Left lobe of liver (tissue), 2 donors: ENCODE measurements at regions not wholly inside any gene's neighbourhood (a gene's known extent, or its start where the extent isn't known, plus 50 kb on each side); places are given as distances from the start of the nearest gene placed in this dataset.

ENCODE experiments used
- ATAC-seq: fragments of 200-7000 bp; cut with Tn5 transposase; one replicate; pipeline ENCODE4 v1.9.1; 2020; ENCODE audit warnings: mild to moderate bottlenecking, moderate library complexity
- DNase-seq: peaks from one replicate; pipeline ENCODE4 v3.0.0-alpha.2; 2020; ENCODE audit warnings: low spot score
- donor health status: DM: no; HTN: no; CAD: no; lungs with moderate emphysema.
- donor health status: DM: no; HTN: yes; CAD: no.

DNA sequence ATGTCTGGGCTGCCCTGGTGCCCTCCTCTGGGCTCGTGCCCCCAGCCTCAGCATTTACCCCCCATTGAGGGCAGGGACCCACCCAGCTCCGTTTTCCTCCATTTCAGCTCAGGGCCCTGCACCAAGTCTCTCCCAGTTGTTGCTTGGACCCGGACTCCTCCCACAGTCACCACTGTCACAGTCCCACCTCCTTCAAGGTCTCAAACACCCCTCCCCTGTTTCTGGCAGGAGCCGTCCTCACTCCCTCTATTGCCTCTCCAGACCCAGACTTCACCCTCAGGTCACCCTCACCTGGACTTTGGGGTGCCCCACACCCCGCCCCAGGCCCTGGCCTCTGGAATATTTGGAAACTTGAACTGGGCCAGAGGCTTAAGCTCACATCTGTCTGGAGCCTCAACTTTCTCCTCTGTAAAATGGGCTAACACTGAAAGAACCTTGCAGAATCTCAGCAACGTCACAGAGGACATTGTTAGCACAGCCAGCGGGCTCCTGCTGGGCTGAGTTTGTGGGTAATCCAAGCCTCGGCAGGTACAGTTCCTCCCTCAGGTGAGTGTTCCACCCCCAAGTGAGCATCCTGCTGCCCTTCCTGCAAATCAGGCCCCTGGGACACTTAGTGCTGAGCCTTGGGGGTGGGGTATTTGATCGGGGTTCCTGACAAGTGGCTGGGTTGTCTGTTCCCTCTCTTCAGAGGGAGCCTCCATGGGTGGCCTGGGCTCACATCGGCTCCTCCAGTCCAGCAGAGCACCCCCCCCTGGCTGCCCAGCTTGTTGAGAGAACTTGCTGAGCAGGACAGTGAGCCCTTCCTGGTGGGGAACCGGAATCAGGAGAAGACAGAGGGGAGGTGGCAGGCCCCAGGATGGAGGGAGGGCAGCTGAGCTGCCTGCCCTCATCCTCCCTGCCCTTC is 130.1 kb downstream of the C9orf50 start:
- no peak for ATAC-seq
- no peak for DNase-seq

- DNase-seq: no peak
- no peak for ATAC-seq
Measured at GRCh38 chr9:129489838-129490582, 130.9 kb downstream of the C9orf50 start.

- DNase-seq: no peak
- peak; percentile 1 for ATAC-seq
Measured at GRCh38 chr9:129487658-129488483, 133.0 kb downstream of the C9orf50 start.

DNA sequence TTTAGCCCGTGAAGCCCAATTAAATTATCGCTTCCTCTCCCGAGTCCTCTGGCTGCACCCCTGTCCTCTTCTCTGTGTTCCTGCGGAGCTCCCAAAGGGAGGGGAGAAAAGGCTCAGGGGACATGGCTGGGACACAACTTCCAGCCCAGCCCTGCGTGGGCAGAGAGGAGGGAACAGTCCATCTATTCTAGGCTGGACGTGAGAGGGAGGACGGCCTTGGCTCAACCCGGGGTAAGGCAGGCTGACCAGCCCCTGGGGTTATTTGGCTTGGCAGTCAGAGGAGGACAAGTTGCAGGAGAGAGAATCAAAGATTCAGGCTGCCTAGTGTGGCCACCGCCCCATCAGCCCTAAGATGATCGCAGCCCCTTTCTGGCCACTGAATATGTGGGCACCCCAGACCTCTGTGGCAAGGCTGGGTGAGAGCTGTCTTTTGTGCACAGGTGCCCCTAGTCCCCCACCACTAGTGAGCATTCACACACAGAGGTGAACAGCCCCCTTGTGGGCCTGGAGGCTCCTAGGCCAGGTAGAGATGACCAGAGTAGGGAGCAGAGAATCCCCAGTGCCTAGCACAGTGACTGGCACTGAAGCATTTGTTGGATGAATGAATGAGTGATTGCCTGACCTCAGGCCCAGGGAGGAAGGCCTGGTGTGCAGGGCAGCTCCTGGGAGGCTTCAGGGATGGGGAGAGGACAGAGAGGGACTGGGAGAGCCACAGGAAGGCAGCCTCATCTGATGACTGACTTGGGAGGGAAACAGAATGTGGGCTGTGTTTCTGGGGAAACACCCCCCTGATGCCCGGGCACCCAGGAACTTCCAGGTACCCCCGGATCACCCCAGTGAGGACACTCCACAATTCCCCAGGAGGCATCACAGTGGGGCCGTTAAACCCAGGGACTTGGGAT is 133.9 kb downstream of the C9orf50 start:
- DNase-seq (peak; percentile 94), ATAC-seq (peak; percentile 55)

DNA sequence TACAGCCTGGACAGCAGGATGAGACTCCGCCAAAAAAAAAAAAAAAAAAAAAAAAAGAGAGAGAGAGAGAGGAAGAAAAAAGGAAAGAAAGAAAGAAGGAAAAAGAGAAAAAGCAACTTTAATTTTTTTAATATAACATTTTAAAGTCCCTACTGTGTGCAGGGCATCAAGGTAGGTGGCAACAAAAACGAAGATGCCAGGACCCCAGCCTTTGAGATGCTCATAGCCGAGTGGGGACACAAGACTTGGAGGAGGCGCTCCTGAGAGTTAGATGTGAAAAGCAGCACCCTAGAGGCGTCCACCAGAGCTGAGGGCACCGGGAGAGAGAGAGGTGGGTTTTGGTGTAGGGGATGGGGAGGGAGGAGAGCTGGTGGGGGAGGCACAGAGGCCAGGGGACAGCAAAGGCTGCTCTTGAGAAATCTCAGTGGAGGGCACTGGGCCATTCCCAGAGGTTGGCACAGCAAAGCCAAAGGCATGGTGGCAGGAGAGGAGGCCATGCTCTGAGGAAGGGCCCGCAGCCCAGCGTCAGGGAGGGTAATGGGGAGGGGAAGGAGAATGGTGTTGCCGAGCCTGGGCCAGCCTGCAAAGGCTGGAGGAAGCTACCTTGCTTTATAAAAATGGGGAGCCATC is 135.6 kb downstream of the C9orf50 start:
- DNase-seq (no peak), ATAC-seq (no peak)

DNA sequence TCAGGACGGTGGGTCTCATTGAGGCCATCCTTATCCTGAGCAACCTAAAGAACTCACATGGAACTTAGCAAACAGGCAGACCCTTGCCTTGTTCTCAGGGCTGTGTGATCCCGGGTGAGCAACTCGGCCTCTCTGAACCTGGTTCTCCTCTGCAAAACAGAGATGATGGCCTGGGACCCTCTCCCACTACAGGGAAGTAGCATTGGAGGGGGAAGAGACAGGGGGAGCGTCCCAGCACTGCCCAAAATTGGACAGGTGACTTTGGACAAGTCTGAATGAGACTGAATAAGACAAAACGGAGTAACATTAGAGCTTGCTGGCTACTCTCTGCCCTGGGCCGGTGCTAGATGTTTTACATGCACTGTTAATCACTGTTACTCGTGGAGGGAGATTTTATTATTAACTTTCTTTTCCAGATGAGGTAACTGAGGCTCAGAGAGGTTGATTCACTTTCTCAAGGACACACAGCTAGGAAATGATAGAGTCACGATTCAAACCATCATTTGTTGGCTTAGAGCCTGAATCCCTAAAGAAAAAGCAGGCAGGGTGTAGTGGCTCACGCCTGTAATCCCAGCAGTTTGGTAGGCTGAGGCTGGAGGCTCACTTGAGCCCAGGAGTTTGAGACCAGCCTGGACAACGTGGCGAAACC is 136.4 kb downstream of the C9orf50 start:
- no peak for ATAC-seq
- no peak for DNase-seq

DNA sequence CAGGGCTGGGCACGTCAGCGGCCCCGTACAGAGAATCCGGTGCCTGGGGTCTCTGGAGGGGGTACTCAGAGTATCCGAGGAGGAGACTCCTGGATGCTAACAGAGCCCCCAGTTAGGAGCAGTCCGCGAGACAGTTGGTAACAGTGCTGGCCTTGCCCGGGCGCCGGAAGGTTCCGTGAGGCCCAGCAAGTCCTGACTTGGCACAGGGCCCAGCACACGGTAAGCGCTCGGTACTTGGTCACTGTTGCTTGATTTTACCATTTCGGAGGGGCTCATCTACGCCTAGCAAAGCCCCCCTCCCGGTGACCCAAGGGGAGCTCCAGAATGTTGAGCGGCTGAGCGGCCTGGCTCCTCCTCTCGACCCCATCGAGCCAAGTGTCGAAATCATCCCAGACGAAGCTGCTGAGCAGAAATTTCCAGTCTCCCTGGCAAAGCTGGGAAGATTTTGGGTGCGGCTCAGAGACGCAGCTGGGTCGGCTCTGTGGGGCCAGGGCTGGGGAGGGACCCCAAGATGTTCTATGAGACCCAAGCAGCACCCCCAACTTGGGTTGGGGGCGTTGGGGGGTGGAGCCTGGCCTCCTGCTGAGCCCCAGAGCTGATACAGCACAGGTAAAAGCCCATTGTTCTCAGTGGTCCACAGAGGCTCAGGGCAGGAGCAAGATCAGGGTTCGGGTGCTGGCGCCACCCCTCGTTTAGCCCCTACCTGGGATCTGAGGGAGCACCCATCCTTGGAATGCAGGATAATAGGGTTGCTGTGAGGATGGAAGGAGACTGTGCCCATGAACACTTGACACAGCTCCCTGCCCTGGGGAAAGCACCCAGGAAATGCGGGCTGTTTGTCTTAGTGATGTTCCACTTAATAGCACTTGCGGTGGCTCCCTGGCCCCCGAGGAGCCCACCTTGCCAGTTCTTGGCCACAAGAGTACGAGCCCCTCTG is 137.2 kb downstream of the C9orf50 start:
- peak; percentile 45 for ATAC-seq
- peak; percentile 92 for DNase-seq

GRCh38 chr9:129482521-129483414 is 138.1 kb downstream of the C9orf50 start:
- peak; percentile 68 for ATAC-seq
- peak; percentile 89 for DNase-seq

DNA sequence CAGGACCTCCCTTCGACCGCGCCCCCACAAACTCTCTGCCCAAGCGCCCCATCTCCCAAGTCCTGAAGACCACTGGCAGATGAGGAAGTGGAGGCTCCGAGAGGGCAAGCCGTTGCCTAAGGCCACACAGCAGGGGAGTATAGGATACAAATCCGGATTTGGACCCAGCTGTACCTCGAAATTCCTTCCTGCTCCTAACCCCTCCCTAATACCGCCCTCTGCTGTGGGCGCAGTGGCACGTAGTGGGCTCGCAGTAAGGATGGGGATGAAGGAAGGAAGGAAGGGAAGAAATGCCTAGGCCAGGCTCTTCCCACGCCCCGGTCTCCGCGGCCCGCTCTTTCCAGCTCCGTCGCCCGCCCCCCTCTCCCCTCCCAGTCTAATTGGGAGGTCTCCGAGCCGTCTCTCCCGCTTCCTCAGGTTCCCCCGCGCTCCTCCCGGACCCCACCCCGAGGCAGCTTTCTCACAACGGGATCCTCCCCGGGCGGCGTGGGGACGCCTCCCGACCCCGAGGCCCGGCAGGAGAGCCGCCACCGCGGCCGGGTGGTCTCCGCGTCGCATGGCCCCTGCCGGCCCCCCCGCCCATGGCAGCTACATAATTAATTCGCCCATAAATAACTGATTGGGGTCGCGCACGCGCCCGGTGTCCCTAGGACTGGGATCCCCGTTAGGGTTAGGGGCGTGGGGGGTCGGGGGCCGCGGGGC is 138.9 kb downstream of the C9orf50 start:
- ATAC-seq (no peak), DNase-seq (peak; percentile 62)

DNA sequence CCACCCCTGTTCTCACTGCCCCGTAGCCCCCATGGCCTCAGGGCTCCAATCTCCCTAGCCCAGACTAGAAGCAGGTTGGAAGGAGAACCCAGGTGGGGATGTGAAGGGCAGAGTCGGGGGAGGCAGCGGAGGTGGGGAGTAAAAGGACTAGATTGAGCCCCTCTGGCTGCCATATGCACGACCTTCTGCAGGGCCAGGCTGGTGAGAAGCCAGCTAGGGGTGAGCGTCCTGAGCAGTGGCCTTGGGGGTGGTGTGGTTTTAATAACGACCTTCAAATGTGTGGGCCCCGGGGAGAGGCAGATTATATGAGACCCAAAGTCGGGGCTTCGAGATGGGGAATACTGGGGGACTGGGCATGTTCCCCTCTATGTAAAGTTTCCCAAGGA is 139.5 kb downstream of the C9orf50 start:
- no peak for DNase-seq
- ATAC-seq: no peak

- ATAC-seq (no peak), DNase-seq (no peak)
Measured at GRCh38 chr9:129480745-129481144, 140.2 kb downstream of the C9orf50 start.

- no peak for DNase-seq
- no peak for ATAC-seq
Measured at GRCh38 chr9:129480227-129480626, 140.7 kb downstream of the C9orf50 start.

DNA sequence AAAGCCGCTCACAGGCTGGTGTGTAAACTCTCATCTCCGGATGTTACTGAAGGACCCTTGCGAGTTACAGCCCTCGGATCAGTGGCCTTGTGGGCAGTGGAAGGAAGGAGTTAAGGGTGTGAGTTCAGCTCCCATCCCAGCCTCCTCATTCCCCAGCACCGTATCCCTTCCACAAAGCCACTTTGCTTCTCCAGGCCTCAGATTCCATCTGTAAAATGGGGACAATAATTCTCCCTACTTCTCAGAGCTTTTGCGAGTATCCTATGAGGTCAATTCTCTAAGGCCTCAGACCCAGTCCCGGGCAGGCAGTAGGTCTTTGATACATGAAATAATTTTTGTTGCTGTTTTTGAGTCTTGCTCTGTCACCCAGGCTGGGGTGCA is 141.3 kb downstream of the C9orf50 start:
- DNase-seq (no peak), ATAC-seq (no peak)

DNA sequence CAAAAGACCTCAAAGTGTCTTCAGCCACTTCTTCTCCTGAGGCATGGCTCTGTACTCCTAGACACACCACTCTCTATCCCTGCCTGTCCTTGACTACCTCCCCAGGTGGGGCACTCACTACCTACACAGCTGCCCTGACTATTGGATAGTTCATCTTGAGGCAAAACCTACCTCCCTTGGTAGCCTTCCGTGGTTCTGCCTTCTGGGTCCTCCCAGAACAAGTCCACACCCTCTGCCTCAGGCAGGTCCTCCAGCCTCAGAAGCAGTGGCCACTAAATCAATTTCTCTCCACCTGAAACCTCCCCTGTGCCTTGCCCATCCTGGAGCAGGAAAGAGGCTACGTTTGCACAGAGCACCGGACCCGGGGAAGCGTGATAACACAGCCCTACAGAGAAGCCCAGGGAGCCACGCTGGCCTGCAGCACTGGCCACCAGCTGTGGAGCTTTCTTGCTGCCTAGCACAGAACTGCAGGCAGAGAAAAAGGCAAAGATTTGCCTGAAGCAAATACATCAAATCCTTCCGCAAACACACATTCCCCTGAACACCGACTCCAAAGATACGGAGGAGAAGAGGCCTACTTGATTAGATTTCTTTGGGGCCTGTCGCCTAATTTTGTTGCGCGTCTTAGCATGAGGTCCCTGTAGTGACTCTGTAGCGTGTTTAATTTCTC is 141.8 kb downstream of the C9orf50 start:
- no peak for DNase-seq
- no peak for ATAC-seq

GRCh38 chr9:129478461-129478860 is 142.4 kb downstream of the C9orf50 start:
- DNase-seq (no peak), ATAC-seq (no peak)
